GM21576 (cell line): ENCODE measurements at regions not wholly inside any gene's neighbourhood (a gene's known extent, or its start where the extent isn't known, plus 50 kb on each side); places are given as distances from the start of the nearest gene placed in this dataset.

Experiments
- ATAC-seq: cut with Tn5 transposase; IDR thresholded peaks from one replicate; pipeline ENCODE4 v1.9.1; 2021; ENCODE audit warnings: mild to moderate bottlenecking, moderate library complexity; ENCODE audit not compliant: unreplicated experiment

- no peak for ATAC-seq
Observed at GRCh38 chr2:9085353-9085752, 81.9 kb upstream of the MBOAT2 start.

- ATAC-seq, result no peak
Observed at GRCh38 chr2:9083287-9083686, 79.8 kb upstream of the MBOAT2 start.

GRCh38 chr2:9082158-9082557 lies 78.7 kb upstream of the MBOAT2 start:
- no peak for ATAC-seq

GRCh38 chr2:9081750-9082149 lies 78.3 kb upstream of the MBOAT2 start:
- ATAC-seq, result no peak

- ATAC-seq, result no peak
Observed at GRCh38 chr2:9078405-9078804, 74.9 kb upstream of the MBOAT2 start.

- ATAC-seq, result no peak
Observed at GRCh38 chr2:9077691-9078090, 74.2 kb upstream of the MBOAT2 start.

- no peak for ATAC-seq
Observed at GRCh38 chr2:9076755-9077154, 73.3 kb upstream of the MBOAT2 start.

GRCh38 chr2:9076210-9076609 lies 72.7 kb upstream of the MBOAT2 start:
- ATAC-seq, result no peak

- no peak for ATAC-seq
Observed at GRCh38 chr2:9074930-9075329, 71.4 kb upstream of the MBOAT2 start.

GRCh38 chr2:9071584-9072124 lies 68.2 kb upstream of the MBOAT2 start:
- no peak for ATAC-seq

- no peak for ATAC-seq
Observed at GRCh38 chr2:9071032-9071431, 67.5 kb upstream of the MBOAT2 start.

GRCh38 chr2:9069543-9069942 lies 66.1 kb upstream of the MBOAT2 start:
- ATAC-seq, result no peak

- ATAC-seq, result no peak
Observed at GRCh38 chr2:9065901-9066300, 62.4 kb upstream of the MBOAT2 start.

GRCh38 chr2:9063023-9063606 lies 59.6 kb upstream of the MBOAT2 start:
- no peak for ATAC-seq

- ATAC-seq, result no peak
Observed at GRCh38 chr2:9060819-9061218, 57.3 kb upstream of the MBOAT2 start.

- no peak for ATAC-seq
Observed at GRCh38 chr2:9057939-9058761, 54.7 kb upstream of the MBOAT2 start.

- no peak for ATAC-seq
Observed at GRCh38 chr2:9055471-9055870, 52.0 kb upstream of the MBOAT2 start.

- ATAC-seq, result no peak
Observed at GRCh38 chr2:9053534-9053931, 50.0 kb upstream of the MBOAT2 start.
